ENCODE measurements at regions not wholly inside any gene's neighbourhood (a gene's known extent, or its start where the extent isn't known, plus 50 kb on each side); places are given as distances from the start of the nearest gene placed in this dataset.
"Not testable (repeated sequence)": the region's sequence is repeated elsewhere in the genome, so short reads cannot be mapped to it uniquely, and the experiment has no call there.

DNA sequence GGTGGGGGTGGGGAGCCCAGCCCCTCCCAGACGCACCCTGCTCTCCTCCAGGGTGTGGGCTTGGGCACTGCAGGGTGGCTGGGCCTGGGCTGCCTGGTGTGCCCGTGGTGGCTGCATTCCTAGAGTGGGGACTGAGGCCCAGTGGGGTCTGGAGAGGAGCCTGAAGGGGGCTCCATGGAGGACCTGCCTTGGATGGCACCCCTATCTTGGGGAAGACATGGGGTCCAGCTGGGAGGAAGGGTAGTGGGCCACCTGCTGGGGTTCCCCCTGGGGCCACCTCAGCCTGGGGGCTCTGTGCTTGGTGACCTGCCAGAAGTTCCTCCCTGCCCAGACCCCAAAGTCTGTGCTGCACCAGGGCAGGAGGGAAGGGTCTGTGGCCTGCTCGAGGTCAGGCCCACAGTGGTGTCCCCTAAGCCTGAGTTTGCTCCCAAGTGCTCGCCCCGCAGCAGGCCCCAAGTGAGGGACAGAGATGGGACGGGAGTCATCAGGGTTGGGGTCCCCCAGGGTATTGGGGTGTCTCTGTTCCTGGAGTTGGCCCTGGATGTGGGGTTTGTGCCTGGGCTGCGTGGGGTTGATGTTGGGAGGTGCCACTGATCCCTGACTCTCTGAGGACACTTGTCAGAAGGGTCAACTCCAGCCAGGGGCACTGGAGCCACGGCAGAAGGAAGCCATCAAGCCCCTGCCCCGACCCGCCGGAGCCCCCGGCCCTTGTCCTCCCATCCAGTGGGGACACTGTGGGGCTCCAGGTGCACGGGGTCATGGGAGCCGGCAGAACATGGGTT lies 382.9 kb downstream of the TMEM121 start:
- Histone ChIP-seq H3K4me1 (ENCODE audit: insufficient read depth) (no peaks in the 10 kb centered on the region), H3K36me3 (ENCODE audit: insufficient read depth) (no peaks in the 10 kb centered on the region), H3K4me3 (ENCODE audit: low read depth, low read length) (no peak overlapping the region), H3K27ac (ENCODE audit: low read depth) (no peak overlapping the region)
- 83% methylated on average over 14 of the region's 14 CpGs for WGBS
- no peak for DNase-seq (ENCODE audit: extremely low spot score)

DNA sequence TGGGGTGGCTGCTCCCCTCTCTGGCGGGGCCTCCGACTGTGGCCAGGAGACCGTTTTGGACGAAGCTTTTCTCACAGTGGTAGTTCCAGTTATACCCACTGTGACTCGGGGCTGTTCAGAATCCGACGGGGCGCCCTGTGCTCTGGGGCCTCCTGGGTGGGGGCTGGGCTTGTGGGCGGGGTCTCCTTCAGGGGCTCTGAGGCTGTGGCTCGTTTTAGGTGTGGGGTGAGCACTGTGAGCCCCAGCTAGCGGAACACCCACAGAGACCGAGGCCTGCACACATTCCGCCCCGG lies 383.4 kb downstream of the TMEM121 start:
- not testable (repeated sequence) for DNase-seq (ENCODE audit: extremely low spot score); H3K27ac ChIP-seq (ENCODE audit: low read depth); H3K4me3 ChIP-seq (ENCODE audit: low read depth, low read length); H3K36me3 ChIP-seq (ENCODE audit: insufficient read depth); H3K4me1 ChIP-seq (ENCODE audit: insufficient read depth)
- WGBS = 78% methylated on average over 14 of the region's 14 CpGs

DNA sequence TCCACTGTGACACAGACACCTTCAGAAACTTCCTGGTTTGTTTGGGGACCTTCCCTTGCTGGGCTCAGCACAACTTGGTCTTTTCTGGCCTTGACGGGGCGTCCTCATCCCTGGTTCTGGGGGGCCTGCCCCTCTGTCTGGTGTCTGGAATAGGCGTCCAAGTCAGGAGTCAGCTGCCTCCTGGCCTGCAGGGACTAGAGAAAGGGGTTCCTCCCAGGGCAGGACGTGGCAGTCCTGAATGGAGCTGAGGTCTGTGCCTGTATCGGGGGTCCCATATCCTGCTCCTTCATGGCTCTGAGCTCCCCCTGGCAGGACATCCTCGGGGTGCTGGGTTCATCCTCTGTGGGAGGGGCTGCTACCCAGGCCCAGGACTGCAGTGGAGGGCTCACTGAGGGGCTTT lies 384.0 kb downstream of the TMEM121 start:
- no peak overlapping the region for H3K27ac ChIP-seq (ENCODE audit: low read depth)
- WGBS = 63% methylated on average over 6 of the region's 6 CpGs
- H3K4me3 ChIP-seq (ENCODE audit: low read depth, low read length) = no peak overlapping the region
- H3K4me1 ChIP-seq (ENCODE audit: insufficient read depth) = no peaks in the 10 kb centered on the region
- H3K36me3 ChIP-seq (ENCODE audit: insufficient read depth) = no peaks in the 10 kb centered on the region
- no peak for DNase-seq (ENCODE audit: extremely low spot score)

DNA sequence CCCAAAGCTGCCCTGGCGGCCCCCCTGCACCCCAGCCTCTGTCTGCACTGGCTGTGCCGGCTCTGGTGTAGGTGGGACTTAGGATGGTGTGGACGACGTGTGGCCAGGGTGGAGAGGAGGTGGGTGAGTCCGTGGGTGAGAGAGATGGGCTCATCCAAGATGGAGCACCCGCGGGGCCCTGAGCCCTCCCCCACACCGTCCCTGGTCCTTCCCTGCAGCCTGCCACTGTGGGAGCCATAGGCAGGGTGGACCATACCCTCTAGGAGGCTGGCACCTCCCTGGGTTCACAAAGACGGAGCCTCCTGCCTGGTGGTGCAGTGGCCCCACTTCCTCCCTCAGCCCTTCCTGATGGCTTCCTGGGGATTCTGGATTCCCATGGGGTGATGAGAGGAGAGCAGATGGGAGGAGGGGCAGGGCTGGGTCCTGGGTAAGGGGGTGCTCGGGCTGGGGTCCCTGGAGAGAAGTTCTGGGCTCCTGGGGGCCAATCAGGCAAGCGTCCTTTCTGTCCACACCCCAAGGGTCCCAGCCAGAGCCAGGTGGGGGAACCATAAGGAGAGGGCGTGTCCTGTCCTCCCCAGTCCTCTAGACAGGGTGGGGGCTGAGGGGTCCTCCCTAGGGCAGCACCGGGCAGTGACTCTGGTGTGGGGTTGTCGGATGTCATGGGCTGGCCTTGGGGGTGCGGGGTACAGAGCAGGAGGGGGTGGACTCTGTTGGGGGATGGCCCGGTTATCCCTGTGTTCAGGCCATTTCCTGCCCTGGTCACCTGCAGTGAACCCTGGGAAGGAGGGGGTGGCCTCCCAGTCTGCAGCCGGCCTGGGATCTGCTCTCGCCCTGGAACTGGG lies 384.8 kb downstream of the TMEM121 start:
- WGBS = 77% methylated on average over 17 of the region's 18 CpGs
- DNase-seq (ENCODE audit: extremely low spot score) = no peak

DNA sequence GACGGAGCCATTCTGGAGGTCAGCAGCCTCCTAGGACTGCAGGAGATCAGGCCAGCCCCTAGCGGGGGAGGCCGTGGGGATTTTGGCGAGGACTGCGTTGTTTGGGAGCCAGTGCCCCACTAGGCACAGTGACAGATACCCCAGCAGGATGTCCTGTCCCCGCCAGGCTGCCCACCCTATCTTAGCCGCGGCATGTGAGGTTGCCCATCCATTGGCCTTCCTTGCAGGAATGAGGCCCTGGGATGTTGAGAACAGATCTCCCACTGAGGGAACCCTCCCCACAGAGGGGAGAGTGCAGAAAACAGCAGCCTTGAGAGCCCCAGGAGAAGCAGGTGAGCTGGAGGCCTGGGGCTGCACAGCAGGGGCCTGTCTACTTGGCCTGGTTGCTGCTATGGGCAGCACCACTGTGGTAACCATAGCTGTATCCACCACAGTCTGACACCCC lies 385.5 kb downstream of the TMEM121 start:
- not testable (repeated sequence) for H3K4me1 ChIP-seq (ENCODE audit: insufficient read depth); H3K27ac ChIP-seq (ENCODE audit: low read depth); H3K4me3 ChIP-seq (ENCODE audit: low read depth, low read length); DNase-seq (ENCODE audit: extremely low spot score); H3K36me3 ChIP-seq (ENCODE audit: insufficient read depth)
- WGBS = 77% methylated on average over 8 of the region's 8 CpGs

More for the DNA sequence above, 384.8 kb downstream of the TMEM121 start:
- H3K36me3 ChIP-seq (ENCODE audit: insufficient read depth) = no peaks in the 10 kb centered on the region
- no peak overlapping the region for H3K27ac ChIP-seq (ENCODE audit: low read depth)
- no peak overlapping the region for H3K4me3 ChIP-seq (ENCODE audit: low read depth, low read length)
- H3K4me1 ChIP-seq (ENCODE audit: insufficient read depth) = no peaks in the 10 kb centered on the region

DNA sequence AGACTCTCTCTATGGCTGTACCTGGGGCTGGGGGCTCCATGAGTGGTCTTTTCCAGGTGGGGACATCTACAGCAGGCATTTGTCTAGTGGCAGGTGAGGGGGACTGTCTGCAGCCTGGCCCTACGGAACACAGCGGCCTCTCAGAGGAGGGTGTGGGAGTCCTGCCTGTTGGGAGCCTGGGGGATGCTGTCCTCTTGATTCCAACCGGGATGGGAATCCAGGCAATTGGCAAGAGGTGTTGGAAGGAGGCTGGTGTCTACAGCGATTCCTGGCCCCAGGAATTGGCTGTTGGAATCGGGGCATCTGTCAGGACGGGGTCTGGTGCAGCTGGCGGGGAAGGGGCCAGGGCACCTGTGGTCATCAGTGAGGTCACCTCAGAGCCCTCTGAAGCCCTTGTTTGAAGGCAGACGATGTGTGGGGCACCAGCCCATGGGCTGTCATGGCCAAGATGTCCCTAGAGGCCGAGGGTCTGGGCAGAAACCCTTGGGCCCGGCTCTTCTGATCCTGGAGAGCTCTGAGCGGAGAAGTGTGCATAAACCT lies 386.3 kb downstream of the TMEM121 start:
- Histone ChIP-seq H3K4me1 (ENCODE audit: insufficient read depth) (no peaks in the 10 kb centered on the region), H3K27ac (ENCODE audit: low read depth) (no peak overlapping the region), H3K4me3 (ENCODE audit: low read depth, low read length) (no peak overlapping the region), H3K36me3 (ENCODE audit: insufficient read depth) (no peaks in the 10 kb centered on the region)
- WGBS = 71% methylated on average over 11 of the region's 11 CpGs
- no peak for DNase-seq (ENCODE audit: extremely low spot score)

DNA sequence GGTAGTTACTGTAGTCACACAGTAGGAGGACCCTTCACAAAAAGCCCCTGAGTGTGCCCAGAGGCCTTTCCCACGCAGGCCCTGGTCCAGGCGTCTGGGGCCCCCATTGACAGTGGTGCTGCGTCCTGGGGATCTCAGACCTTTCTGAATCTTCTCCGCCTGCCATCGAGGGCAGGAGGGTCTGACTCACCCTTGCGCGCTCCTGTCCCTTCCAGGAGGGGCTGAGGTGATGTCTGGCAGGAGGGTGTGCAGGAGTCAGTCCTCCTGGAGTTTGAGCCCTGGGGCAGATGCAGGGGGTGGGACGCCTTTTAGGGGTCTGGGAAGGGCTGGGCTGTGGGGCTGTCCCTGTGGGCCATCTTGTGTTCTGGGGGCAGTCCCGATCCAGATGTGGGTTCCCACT lies 386.8 kb downstream of the TMEM121 start:
- H3K27ac ChIP-seq (ENCODE audit: low read depth) = no peak overlapping the region
- DNase-seq (ENCODE audit: extremely low spot score) = no peak
- H3K36me3 ChIP-seq (ENCODE audit: insufficient read depth) = no peaks in the 10 kb centered on the region
- no peaks in the 10 kb centered on the region for H3K4me1 ChIP-seq (ENCODE audit: insufficient read depth)
- 83% methylated on average over 9 of the region's 9 CpGs for WGBS
- no peak overlapping the region for H3K4me3 ChIP-seq (ENCODE audit: low read depth, low read length)

DNA sequence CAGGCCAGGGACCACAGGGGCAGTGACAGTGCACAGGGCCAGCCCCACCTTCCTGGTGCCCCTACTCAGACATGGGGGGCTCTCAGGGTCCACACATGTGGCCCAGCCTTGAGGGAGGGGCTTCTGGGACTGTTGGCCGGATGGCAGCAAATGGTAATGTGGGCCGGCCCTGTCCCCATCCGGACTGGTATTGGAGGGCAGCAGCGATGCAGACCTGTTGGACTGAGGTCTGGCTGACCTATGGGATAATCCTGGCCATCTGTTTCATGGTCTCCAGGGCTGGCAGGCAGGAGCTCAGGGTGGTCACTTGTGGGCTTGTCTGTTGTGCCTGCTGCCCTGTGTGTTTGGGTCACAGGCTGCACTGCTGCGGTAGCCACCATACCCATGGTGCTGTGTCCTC lies 387.5 kb downstream of the TMEM121 start:
- WGBS = 59% methylated on average over 5 of the region's 5 CpGs
- H3K36me3 ChIP-seq (ENCODE audit: insufficient read depth) = no peaks in the 10 kb centered on the region
- H3K4me3 ChIP-seq (ENCODE audit: low read depth, low read length) = no peak overlapping the region
- H3K4me1 ChIP-seq (ENCODE audit: insufficient read depth) = no peaks in the 10 kb centered on the region
- DNase-seq (ENCODE audit: extremely low spot score) = no peak
- no peak overlapping the region for H3K27ac ChIP-seq (ENCODE audit: low read depth)

DNA sequence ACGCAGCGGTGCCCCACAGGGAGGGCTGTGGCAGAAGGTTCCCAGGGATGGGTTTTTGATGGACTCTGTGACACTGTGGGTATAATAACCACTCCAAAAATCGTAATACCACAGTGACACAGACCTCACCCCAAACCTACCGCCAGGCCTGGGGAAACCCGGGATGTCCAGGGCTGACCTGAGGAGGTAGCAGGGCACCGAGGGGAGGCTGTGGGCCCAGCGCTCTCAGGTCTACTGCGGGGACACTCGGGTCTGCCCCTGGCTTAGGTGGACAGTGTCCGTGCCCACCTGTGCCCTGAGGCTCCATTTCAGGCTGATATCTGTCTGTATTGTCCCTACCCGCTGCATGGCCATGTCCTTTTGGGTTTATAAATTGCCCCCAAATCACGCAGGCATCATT lies 387.9 kb downstream of the TMEM121 start:
- not testable (repeated sequence) for H3K27ac ChIP-seq (ENCODE audit: low read depth); H3K4me3 ChIP-seq (ENCODE audit: low read depth, low read length); H3K4me1 ChIP-seq (ENCODE audit: insufficient read depth); H3K36me3 ChIP-seq (ENCODE audit: insufficient read depth); DNase-seq (ENCODE audit: extremely low spot score)
- WGBS = 83% methylated on average over 12 of the region's 12 CpGs

DNA sequence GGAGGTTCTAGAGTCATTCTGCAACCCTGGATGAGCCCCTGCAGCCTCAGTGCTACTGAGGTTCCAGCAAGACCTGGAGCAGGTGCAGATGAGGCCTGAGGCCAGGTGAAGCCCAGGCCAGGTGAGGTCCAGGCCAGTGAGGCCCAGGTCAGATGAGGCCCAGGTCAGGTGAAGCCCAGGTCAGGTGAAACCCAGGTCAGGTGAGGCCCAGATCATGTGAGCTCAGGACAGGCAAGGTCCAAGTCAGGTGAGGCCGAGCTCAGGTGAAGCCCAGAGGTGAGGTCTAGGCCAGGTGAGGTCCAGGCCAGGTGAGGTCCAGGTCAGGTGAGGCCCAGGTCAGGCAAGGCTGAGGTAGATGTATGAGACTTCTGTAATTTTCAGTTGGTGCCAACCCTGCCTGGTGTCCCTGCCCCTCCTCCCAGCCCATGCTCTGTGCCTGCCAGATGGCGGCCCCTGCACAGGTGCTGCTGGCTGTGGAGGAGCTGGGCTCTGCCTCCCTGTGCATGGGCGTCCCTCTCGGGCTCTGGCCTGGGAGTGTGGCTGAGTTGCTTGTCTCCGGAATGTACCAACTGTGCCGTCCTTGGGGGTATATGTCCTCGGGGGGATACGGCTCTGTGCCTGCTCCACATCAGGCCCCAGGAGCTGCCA lies 388.5 kb downstream of the TMEM121 start:
- H3K36me3 ChIP-seq (ENCODE audit: insufficient read depth) = no peaks in the 10 kb centered on the region
- 80% methylated on average over 8 of the region's 8 CpGs for WGBS
- H3K4me3 ChIP-seq (ENCODE audit: low read depth, low read length) = no peak overlapping the region
- no peak for DNase-seq (ENCODE audit: extremely low spot score)
- H3K4me1 ChIP-seq (ENCODE audit: insufficient read depth) = no peaks in the 10 kb centered on the region
- H3K27ac ChIP-seq (ENCODE audit: low read depth) = no peak overlapping the region

DNA sequence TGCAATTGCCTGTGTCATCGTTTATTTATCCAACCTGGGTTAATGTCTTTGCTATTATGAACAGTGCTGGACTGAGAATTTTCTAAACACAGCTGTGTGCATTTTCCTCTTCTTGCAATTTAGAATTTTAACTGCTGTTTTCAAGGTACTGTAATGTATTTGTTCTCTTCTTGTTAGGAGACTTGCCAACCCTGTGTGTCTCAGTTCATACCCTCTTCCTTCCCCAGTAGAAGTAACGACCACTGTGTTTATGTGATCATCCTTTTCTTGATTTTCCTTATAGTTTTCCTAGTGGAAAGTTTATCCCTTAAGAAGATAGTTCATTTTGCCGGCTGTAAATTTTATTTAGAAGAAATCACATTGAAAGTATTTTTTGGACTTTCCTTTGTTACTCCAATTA lies 389.2 kb downstream of the TMEM121 start:
- not testable (repeated sequence) for H3K4me1 ChIP-seq (ENCODE audit: insufficient read depth); DNase-seq (ENCODE audit: extremely low spot score); H3K27ac ChIP-seq (ENCODE audit: low read depth); H3K4me3 ChIP-seq (ENCODE audit: low read depth, low read length); H3K36me3 ChIP-seq (ENCODE audit: insufficient read depth)
- WGBS = 60% methylated on average over 3 of the region's 3 CpGs

DNA sequence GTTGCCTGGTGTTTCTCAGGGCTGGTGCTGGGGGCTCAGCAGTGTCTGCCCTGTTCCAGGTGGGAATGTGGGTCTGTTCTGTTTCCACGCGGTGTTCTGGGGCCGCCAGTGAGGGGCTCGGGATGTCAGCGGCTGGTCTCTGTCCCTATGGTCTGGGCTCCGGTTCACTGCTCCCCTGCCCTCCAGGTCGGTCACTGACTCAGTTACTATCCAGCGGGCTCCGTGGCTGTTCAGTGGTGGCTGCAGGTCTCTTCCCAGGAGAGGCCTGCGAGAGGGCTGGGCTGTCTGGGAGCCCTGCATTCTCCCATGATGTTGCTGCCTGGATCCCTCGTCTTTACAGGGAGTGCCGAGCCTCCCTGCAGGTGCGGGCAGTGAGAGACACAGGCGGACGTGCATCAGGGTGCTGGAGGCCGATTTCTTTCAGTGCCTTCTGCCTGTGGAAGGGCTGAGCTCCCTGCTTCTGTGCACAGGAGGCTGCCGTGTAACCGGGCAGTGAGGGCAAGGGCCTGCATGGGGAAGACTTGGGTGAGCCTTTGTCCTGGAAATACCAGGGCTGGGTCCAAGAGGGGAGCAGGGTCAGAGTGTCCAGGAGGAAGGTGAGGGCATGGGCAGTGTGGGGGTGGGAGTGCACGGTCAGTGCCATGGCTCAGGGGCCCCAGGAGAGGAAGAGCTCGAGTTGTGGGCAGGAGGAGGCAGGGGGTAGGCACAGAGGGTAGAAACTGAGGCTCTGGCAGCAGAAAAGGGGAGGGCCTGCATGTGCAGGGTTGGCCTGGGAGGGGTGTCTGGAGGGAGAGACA lies 391.0 kb downstream of the TMEM121 start:
- H3K36me3 ChIP-seq (ENCODE audit: insufficient read depth); H3K27ac ChIP-seq (ENCODE audit: low read depth); H3K4me1 ChIP-seq (ENCODE audit: insufficient read depth); DNase-seq (ENCODE audit: extremely low spot score); H3K4me3 ChIP-seq (ENCODE audit: low read depth, low read length): not testable (repeated sequence)
- 80% methylated on average over 20 of the region's 20 CpGs for WGBS

DNA sequence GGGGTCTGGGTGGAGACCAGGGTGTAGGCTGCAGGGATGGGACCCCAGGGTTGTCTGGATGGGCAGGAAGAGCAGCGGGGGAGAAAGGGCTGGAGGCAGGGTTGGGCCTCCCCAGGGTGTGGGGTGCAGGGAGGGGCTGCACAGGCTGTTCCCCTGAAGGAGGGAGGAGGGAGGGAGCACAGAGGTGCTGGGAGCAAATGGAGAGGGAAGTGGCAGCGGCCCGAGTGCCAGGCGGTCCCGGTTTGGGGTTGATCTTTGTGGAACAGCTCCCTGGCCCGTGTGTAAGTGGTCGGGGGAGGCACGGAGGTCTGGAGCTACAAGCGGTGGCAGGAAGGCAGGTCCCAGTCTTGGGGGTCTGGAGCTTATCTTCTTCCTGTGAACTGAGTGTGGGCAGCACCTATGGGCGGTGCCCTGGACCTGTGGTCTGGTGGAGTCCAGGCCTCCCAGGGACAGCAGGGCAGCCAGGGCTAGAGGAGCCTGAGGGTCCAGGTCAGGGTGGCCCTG lies 391.6 kb downstream of the TMEM121 start:
- Histone ChIP-seq H3K36me3 (ENCODE audit: insufficient read depth) (no peaks in the 10 kb centered on the region), H3K4me3 (ENCODE audit: low read depth, low read length) (no peak overlapping the region), H3K4me1 (ENCODE audit: insufficient read depth) (no peaks in the 10 kb centered on the region), H3K27ac (ENCODE audit: low read depth) (no peak overlapping the region)
- DNase-seq (ENCODE audit: extremely low spot score) = no peak
- 89% methylated on average over 10 of the region's 10 CpGs for WGBS

Measured in urinary bladder (tissue), 3 donors.